ENCODE measurements at regions not wholly inside any gene's neighbourhood (a gene's known extent, or its start where the extent isn't known, plus 50 kb on each side); places are given as distances from the start of the nearest gene placed in this dataset.

DNA sequence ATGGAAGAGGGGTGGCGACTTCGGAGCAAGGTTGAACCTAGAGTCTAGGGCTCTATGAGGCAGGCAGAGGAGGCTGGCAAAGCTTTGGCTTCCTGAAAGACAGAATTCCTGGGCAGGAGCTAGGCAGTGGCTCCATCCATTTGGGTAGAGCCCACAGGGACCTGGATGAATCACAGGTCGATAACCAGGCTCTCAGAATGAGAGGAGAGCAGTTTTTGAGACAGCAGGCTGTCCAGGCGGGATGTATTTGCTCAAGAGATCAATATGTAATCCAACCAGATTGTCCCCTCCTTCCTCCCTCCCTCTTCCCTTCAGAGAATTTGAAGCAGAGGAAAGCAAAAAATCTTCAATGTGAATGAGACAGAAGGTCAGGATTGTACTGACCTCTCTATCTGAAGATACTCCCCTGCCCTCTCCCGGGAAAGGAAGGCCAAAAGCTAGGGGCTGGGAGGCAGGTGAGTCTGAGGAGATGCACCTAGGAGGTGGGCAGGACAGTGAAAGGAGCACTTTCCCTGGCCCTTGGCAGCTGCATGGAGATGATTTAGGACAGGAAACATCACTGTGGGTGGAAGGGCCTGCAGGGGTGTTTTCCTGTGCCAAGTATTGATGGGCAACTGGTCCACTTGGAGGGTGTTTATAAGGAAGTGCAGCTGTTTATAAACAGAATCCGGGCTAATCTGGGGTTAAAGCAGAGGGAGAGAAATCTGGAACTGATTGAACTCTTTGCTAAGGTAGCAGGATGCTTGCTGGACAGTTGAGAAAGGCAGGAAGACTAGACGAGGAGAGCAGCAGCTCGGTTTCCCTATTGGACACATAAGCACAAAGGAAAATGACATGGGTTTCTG lies 212.4 kb upstream of the LRFN2 start:
- no peak for DNase-seq (ENCODE audit: low read depth)
- no peak overlapping the region for H3K4me3 ChIP-seq (ENCODE audit: low read depth, low read length)
- TF ChIP-seq, protein P1, sequence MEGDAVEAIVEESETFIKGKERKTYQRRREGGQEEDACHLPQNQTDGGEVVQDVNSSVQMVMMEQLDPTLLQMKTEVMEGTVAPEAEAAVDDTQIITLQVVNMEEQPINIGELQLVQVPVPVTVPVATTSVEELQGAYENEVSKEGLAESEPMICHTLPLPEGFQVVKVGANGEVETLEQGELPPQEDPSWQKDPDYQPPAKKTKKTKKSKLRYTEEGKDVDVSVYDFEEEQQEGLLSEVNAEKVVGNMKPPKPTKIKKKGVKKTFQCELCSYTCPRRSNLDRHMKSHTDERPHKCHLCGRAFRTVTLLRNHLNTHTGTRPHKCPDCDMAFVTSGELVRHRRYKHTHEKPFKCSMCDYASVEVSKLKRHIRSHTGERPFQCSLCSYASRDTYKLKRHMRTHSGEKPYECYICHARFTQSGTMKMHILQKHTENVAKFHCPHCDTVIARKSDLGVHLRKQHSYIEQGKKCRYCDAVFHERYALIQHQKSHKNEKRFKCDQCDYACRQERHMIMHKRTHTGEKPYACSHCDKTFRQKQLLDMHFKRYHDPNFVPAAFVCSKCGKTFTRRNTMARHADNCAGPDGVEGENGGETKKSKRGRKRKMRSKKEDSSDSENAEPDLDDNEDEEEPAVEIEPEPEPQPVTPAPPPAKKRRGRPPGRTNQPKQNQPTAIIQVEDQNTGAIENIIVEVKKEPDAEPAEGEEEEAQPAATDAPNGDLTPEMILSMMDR (IDR thresholded peaks at IDR 0.05; ENCODE audit: control insufficient read depth, extremely low read depth, insufficient read depth), result no peak

DNA sequence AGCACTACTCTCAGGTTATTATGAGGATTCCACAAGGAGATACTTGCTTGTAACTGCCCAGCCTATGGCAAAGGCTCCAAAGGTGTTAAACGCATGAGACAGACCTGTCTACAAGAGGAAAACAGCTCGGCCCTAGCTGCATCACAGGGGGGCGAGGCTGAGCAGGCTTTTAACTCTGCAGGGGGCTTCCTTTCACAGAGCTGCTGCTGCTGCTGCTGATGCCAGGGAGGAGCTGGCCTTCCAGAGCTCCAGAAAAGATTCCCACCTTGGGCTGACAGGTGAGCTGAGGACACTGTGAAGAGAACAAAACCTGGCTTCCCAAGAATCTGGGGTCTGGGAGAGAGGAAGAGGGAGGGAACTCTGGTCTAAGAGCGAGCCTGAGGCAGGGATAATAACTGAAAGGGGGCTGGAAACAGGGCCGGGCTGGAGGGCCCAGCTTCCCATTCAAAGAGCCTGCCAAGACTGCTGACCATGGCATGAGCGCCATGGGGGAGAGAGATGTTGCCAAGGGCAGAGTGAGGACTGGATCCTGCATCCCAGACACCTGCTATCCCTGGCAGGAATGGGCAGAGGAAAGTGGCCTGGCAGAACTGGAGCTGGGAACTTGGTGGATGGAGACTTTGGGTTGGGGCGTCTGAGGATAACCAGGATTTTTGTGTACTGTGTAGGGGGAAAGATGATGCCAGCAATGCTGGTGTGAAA lies 211.1 kb upstream of the LRFN2 start:
- no peak overlapping the region for H3K4me3 ChIP-seq (ENCODE audit: low read depth, low read length)
- no peak for DNase-seq (ENCODE audit: low read depth)
- TF ChIP-seq, protein P1 (IDR thresholded peaks at IDR 0.05; ENCODE audit: control insufficient read depth, extremely low read depth, insufficient read depth), result no peak

DNA sequence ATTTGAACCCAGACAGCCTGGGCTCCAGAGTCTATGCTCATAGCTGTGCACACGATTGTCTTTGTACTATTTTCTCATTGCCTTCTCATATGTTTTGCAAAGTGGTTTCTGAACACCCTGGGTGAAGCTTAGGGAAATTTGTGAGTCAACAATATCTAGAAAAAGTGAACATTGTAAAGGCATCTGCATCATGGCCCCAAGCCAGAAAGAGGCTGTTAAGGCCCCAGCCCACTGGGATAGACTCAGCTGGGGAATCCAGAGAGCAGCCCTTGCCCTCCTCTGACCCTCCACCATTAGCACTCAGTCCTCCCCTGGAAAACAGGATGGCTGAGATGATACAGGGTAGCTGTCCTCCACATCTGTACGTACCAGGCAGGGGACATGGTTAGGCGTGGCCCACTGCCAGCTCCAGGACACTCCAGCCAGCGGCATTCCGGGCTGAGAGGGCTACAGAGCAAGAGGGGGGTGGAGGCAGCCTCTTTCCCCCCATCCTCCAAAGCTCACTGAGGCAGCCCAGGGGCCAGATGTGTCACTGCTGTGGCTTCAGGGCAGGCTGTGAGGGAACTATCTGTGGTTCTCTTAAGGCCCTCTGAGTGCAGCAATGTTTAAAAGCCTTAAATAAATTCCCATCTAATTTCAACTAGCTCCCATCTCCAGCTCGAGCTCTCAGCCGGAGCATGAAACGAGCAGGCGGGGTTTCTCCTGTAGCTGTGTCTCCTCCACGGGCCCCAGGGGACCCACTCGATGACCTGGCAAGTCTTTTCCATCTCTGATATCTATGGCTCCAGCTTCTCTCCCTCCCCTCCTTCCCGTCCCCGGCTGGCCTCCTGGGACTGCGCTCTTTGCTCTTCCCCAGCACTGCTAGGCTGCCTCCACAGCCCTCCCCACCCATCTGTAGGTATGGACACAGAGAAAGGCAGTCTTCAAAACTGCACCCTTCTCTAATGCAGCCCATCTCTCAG lies 209.4 kb upstream of the LRFN2 start:
- DNase-seq (ENCODE audit: low read depth), result no peak
- TF ChIP-seq, protein P1 (IDR thresholded peaks at IDR 0.05; ENCODE audit: control insufficient read depth, extremely low read depth, insufficient read depth), result no peak
- H3K4me3 ChIP-seq (ENCODE audit: low read depth, low read length), result no peak overlapping the region

DNA sequence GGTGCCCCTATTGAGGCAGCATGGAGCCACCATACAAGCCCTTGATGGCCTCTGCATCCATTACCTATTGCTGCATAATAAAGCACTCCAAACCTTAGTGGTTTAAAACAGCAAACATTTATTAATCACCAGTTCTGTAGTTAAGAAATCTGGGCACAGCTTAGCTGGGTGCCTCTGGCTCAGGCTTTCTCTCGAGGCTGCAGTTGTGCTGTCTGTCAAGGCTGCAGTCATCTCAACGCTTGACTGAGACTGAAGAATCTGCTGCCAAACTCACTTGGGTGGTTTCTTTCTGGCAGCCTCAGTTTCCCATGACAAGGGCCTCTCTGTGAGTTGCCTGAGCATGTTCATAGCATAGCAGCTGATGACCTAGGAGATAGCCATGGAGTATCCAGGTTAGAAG lies 207.4 kb upstream of the LRFN2 start:
- TF ChIP-seq, protein P1 (IDR thresholded peaks at IDR 0.05; ENCODE audit: control insufficient read depth, extremely low read depth, insufficient read depth), result no peak
- no peak for DNase-seq (ENCODE audit: low read depth)
- H3K4me3 ChIP-seq (ENCODE audit: low read depth, low read length), result no peak overlapping the region

DNA sequence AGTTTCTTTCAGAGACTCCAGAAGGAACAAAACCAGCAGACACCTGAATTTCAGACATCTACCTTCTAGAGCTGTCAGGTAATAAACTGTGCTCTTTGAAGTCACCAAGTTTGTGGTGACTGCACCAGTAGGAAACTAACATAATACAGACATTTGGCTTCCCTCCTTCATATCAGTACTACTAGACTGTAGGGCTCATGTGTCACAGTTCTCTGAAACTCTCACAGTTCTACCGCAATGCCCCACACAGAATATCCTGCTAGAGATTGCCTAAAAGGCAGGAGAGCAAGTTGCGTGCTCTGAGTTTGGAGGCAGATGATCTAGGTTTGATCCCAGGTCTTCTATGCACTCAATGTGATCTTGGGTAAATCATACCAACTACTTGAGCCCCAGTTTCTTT lies 205.0 kb upstream of the LRFN2 start:
- H3K4me3 ChIP-seq (ENCODE audit: low read depth, low read length), result no peak overlapping the region
- TF ChIP-seq, protein P1 (IDR thresholded peaks at IDR 0.05; ENCODE audit: control insufficient read depth, extremely low read depth, insufficient read depth), result no peak
- DNase-seq (ENCODE audit: low read depth), result no peak

DNA sequence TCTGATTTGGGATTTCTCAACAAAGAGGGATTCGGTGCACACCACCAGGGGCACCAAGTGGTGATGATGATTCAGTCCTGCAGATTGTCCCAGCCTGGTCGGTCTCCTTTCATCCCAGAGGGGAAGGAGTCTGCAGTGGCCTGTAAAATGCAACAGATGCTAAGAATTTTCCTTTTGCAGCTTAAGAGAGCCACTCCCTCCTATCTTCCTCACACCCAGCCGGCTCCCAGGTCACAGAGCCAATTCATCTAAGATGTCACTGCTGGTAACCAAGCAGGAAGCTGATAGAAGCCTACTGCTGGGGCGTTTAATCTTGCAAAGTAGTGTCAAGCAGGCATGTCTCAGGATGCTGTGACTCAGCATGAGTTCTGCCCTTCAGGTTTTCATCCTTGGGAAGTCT lies 203.8 kb upstream of the LRFN2 start:
- DNase-seq (ENCODE audit: low read depth), result no peak
- no peak overlapping the region for H3K4me3 ChIP-seq (ENCODE audit: low read depth, low read length)
- TF ChIP-seq, protein P1 (IDR thresholded peaks at IDR 0.05; ENCODE audit: control insufficient read depth, extremely low read depth, insufficient read depth), result no peak

Data from LNCaP clone FGC (cell line).